DMS53 treated with DMSO at 0.1 percent for 48 hours (cell line): ENCODE measurements at regions not wholly inside any gene's neighbourhood (a gene's known extent, or its start where the extent isn't known, plus 50 kb on each side); places are given as distances from the start of the nearest gene placed in this dataset.
A peak's percentile ranks its signal among the peaks of the same experiment; 100 is the strongest.

Source experiments
- DNase-seq: peaks from one replicate; lab custom pipeline; 2025; ENCODE audit not compliant: unreplicated experiment; lab: John Stamatoyannopoulos, UW

DNA sequence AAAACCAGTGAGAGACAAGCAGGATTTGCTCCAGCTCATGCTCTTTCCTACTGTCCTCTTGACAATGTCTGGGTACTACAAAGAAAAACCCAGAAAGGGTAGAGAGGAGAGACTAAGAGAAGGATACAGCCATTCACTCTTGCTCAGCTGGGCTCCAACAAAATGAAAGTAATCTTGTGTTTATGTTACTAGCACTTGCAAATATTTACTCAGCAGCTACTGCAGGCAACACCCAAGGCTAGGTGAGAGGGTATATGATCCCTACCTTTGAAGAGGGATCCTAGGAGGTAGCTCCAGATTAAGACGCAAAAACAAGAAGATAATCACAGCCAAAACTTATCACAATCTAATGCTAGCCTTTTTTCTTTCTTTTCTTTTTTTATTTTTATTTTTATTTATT is 329.6 kb upstream of the ACVR2A start:
- peak; percentile 31 for DNase-seq

DNA sequence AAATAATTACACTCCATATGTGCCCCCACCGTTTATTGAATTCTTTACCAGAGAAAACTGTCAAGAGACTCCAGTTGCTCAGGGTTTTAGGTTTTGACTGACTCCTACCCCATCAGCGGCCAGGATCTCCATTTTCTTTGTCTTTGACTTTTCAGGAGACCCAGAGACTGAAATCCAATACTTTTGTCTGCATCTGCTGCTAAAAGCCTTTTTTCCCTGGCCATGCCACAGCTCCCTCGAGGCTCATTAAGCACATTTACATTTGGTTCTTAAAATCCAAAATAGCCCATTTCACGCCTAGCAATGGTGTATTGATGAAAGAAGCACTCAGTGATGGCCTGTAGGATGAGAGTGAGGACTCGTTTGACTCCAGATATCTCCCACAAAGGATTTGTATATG is 332.6 kb upstream of the ACVR2A start:
- DNase-seq: no peak

DNA sequence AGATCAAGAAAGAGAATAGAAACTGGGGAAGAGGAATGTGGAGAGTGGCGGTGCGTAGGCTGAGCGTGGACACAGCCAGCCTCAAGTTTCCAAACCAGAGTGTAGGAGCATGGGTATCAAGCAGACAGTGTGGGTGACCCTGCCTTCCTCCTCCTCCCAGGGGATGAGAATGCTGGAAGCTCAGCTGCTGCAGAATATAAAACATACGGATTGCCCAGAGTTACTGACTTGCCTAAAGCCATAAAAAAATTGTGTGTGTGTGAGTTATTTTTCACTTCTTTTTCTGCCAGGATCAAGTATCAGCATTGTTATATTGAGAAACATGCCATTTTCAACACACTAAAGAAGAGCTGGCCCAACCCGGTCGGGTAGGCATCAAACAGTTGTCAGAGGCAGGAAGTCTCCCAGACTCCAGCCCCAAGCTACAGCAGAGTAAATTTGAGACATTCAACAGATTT is 333.3 kb upstream of the ACVR2A start:
- no peak for DNase-seq

DNA sequence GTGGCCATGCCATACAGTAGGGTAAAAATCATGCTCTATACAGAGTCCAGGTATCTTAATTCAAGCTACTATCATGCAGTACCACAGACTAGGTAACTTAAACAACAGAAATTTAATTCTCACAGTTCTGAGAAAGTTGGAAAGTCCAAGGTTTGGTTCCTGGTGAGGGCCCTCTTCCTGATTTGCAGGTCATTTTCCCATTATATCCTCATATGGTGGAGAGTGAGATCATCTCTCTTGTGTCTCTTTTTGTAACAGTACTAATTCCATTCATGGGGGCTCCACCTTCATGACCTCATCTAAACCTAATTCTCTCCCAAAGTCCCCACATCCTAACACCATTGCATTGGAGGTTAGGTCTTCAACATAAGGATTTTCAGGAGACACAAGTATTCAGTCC is 335.0 kb upstream of the ACVR2A start:
- DNase-seq: no peak

DNA sequence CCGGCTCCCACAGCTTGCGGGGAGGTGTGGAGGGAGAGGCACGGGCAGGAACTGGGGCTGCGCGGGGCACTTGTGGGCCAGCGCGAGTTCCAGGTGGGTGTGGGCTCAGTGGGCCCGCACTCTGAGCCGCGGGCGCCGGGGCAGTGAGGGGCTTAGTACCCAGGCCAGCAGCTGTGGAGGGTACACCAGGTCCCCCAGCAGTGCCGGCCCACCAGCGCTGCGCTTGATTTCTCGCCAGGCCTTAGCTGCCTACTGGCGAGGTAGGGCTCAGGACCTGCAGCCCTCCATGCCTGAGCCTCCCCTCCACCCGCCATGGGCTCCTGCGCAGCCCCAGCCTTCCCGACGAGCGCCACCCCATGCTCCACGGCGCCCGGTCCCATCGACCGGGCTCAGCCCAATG is 337.9 kb upstream of the ACVR2A start:
- no peak for DNase-seq

DNA sequence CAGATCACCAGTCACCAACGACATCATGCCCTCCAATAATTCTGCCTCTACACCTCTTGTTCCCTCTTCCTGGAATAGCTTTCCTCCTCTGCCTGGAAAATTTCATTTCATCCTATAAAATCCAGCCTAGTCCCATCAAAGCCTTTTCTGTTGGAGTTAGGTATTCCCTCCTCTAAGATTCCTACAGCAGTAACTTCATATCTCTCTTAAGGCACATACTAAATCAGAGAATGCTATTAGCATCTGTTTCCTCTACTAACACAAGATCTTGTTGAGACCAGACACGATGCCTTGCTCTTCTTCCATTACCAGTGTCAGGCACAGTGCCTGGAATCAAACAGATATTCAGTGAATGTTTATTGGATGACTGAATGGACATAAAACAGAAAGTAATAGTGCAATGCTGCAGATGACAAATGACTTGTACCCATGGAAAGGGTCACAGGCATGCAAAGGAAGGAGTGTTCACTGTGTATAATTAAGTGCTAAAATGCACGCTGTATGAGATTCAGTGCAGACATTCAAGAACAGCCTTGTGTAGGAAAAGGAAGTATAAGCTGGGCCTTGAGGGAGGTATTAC is 342.0 kb upstream of the ACVR2A start:
- no peak for DNase-seq

DNA sequence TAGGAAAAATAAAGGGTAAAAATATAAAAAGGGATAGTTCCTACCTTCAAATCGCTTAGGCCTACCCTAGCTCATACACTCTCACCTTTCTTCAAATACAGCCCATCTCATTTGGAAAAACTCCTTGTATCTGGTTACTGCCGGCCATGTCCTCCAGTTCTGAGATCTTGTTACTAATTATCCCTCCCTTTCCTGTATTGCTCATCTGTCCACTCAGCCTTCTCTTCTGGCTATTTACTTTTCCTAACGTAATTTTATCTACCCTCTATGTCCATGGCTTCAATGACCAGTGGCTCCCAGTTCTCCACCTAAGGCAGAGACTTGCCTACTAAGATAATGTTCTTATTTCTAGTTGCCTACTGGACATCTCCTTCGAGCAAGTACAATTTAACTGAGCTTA is 342.9 kb upstream of the ACVR2A start:
- peak; percentile 8 for DNase-seq

DNA sequence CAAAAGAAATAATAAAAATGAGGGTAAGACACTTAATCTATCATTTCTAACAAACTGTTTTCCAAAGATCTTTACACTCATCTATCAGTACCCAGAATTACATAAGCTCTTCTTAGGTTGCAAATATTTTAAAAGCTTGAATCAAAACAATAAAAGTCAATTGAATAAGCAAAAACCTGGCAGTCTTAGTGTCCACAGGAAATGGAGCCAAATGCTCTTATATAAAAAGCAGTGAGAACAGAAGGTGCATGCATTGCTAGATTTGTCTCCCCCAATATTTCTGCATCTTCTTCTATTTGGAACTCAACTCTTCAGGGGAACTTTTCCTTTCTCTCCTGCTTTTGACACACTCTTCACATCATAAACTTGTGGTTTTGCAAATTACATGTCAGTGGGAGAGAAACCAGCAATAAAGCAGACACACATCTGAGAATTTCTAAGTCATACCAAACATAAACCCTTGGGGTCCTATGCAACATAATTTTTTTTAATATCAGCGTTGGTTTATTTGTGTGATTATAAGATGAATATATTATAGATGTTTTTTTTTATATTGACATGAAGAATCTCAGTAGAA is 343.9 kb upstream of the ACVR2A start:
- no peak for DNase-seq

DNA sequence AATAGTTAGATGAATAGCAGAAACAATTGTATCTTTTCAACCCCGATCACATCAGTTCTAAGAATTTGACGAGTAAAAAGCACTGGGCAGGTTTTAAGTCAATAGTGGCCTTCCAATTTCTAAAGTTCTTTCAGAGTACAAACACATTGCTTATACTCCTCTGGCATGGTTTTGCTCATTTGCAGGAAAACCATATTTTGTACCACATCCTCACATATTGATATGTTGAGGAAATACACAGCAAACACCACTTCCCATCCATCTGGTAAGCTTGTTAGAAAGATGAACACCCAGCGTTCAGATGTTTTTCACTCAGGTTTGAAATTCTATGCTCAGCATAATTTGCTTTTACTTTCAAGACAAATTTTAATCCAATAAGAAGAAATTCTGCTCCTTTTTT is 344.6 kb upstream of the ACVR2A start:
- no peak for DNase-seq

DNA sequence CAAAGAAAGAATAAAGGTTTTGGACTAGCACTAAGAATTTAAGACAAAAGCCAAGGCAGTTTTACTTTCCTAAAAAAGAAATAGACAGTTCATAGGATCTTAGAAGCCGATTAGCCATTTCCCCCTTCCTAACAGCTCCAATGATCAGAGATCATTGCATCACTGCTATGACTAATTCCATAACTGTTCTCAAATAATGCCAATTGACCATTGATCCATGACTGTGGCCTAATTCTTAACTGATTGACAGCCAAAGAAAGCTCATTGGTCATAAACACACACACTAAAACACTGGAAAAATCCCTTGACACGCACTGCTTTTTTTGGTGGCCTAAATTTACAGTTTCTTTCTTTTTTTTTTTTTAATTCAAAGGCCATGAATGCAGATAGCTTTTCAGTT is 345.0 kb upstream of the ACVR2A start:
- no peak for DNase-seq

DNA sequence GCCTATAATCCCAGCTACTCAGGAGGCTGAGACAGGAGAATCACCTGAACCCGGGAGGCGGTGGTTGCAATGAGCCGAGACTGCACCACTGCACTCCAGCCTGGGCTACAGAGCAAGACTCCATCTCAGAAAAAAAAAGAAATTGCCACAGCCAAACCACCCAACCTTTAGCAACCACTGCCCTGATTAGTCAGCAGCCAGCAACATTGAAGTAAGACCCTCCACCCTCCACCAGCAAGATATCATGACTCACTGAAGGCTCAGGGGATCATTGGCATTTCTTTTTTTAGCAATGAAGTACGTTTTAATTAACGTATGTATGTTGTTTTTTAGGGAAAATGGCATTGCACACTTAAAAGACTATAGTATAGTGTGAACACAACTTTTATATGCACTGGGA is 349.1 kb upstream of the ACVR2A start:
- no peak for DNase-seq

DNA sequence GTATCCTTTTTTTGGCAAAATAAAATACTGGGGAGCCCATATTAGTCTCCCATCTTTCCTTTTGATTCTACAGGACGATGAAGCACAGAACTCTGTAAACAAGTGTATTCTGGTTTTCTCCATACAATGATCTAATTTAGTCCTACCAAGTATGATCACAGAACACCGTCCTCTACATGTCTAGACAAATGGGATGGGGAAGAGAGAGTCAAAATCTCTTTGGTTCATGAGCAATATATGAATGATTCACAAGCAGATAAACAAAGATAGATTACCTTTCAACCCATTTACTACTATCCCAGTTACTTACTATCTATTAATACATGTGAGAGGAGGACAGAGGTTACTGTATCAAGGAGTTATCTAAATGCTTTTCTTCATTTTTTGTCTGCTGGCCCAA is 352.4 kb upstream of the ACVR2A start:
- DNase-seq: no peak

DNA sequence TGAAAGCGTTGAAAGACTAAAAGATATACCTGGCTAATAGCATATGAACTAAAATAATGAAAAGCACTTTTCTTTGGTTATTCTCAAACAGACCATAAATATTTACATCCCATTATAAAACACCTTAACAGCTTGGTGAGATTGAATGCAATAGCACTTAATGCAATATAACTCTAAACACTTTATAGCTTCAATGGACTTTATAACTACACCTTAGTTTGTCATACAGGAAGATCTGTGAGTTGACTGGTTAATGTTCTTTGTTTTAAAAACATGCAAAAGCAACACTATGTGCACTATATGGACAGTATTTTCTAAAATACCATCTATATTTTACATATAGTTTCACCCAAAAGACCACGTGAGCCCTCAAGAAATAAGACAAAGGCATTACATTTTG is 353.3 kb upstream of the ACVR2A start:
- no peak for DNase-seq

DNA sequence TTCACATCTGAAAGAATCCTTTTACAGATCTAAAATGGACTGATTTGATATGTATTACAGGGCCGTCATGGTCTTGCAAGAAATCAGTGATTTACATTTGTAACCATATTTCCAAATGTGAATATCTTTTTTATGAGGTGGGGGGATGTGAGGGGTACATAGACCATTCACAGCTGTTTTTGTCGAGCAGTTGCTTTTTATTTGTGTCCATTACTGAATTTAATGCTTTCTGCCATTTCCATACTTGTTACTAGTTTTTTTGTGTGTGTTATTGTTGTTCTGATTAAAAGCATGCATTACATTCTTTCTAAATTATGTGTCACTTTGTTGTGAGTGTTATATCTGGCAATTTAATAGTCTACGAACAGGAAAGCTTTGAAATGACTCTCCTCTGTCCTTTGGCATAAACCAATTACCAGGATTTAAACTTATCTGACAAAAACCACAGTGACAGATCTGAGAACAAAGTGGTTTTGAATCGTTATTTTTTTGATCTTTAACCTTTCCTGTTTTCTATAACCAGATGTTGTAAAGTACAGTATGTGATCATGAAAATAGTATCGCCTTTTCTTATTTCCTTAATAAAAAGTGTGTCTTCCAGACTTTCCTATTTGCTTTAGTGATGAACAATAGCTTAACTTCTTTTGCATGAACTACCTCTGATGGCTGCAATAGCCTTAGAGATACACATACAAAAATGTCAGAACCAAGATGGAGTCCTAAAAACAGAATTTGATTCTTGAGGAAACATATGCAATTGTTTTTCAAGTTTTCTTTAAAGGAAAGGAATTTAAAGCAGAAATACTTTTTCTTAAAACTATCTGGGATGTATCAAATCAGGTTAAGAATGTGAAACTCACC is 354.2 kb upstream of the ACVR2A start:
- DNase-seq: no peak

DNA sequence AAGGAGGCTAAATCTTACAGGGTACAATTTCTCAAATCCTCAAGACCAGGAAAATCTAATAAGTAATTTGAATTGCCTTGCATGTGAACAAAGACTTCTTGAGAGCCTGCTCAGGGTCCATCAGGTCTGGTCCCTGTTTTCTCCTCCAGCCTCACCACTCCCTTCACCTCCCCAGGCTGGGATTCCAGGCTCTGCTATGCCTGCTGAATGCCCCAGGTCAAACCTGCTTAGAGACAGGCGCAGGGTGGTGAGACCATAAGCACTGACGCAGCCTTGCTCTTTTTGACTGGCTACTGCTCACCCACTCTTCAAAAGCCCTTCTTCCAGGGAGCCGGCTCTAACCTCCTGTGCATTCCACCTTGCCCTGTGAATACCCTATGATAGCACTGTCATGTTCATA is 356.4 kb upstream of the ACVR2A start:
- no peak for DNase-seq

DNA sequence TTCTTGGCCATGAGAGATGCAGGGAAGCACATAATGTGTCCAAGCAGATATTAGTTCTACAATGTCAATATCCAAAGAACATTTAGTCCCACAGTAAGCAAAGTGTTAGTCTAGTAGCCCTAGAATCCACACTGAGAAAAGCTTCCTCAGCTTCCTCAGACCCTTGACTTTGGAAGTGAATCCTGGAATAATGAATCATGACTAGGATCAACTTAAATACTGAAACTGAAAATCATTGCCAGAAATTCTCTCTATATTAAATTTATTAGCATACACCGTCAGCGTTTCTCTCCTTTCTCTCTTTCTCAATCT is 356.9 kb upstream of the ACVR2A start:
- no peak for DNase-seq

DNA sequence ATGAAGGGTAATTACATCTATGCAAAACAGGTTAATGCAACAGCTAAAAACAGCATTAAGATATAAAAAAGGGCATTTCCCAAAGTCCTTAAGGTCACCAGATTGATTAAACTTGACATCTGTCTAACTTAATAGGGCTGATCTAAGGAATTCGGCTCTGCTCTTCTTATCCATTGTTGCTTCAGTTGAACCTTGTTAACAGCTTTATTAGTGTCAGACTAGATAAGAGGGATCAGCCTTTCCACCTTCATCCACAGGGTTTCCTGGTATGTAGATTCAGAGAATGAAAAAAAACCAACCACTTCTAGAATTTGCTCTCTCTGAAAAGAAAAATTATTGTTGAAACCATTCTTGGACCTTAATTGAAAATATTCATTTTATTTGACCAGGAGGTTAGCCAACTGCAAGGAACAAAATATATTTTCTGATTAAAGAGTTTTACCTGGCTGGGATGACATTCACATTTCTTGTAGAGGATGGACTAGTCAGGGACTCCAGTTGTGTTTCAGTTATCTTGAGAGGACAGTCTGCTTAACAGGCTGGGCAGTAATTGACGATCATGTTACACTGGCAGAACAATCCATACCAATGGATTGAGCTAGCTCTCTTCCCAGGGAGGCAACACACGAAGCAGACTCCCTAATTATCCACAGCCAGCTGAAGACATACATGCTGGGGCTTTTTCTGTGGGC is 357.4 kb upstream of the ACVR2A start:
- no peak for DNase-seq

DNA sequence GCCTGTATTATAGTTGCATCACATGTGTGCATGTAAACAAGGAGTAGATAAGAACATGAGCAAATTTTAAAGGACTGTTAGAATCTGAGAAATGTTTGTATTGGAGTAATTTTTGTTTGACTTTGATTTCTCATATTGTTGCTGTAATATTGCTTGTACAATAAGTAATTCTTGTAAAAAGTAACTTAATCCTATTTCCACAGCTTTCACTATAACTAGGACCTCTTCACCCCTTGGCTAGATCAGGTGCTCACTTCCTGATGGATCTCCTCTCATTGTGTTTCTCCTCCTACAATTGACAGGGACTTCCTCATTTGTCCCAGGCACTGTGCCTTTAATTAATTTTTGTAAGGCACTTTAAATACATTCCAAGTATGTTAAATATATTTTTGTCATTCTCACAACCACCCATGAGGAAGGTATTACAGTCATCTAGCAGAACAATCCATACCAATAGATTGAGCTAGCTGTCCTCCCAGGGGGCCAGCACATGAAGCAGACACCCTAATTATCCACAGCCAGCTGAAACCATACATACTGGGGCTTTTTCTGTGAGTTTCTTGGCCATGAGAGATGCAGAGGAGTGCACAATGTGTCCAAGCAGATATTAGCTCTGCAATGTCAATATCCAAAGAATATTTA is 359.5 kb upstream of the ACVR2A start:
- DNase-seq: no peak

DNA sequence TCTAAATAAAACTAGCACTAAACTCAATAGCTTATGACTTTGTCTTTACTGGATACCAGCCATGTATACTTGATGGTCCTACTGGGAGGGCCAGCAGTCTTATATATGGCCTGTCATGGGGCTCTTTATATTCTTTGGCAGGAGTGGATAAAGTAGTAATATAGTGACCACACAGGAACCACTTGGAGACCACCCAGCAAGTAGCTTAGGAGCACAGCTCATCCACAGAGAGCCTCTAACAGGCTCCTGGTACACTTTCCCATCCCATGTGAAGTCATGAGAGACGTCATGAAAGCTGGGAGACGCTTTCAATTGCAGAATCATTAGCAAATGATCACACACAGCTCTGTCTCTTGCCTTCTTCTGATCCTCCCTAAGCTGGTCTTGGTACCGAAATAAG is 360.9 kb upstream of the ACVR2A start:
- DNase-seq: no peak

DNA sequence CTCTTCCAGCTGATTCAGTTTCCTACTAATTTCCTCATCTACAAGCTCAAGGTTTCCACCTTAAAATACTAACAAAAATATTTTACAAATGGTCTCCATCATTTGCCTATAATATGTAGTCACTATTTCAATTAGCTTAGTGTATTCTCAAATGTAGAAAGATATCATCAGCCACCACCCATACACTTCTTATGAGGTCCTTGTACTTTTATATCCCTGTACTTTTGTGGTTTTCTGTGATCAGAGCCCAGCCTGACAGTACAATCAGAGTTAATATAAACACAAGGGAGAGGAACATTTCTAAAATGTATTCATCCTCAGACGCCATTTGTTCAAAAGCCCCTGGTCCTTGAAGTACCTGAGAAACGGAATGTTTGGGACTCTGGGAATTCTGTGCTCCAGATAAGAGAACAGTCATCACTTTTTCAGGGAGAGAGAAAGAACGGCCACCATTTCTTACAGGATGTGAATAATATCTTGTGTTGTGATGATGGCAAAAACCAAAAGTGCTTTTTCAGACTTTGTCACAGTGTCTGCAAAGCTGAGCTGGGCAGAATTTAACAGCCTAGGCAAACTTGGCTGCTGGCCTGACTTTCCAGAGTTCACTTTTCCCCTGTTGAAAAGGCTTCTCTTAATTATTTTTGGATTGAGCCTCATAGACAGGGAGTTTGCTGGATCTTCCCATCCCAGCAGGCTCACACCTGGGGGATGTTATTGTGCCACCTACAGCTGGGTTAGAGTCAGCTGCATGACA is 361.7 kb upstream of the ACVR2A start:
- no peak for DNase-seq
